GM18519 (cell line): ENCODE measurements at regions not wholly inside any gene's neighbourhood (a gene's known extent, or its start where the extent isn't known, plus 50 kb on each side); places are given as distances from the start of the nearest gene placed in this dataset.
"Not testable (repeated sequence)": the region's sequence is repeated elsewhere in the genome, so short reads cannot be mapped to it uniquely, and the experiment has no call there.

Experiments
- ATAC-seq: cut with Tn5 transposase; IDR thresholded peaks from one replicate; pipeline ENCODE4 v1.9.1; 2021; ENCODE audit warnings: mild to moderate bottlenecking, moderate library complexity; ENCODE audit not compliant: unreplicated experiment, low FRiP score

DNA sequence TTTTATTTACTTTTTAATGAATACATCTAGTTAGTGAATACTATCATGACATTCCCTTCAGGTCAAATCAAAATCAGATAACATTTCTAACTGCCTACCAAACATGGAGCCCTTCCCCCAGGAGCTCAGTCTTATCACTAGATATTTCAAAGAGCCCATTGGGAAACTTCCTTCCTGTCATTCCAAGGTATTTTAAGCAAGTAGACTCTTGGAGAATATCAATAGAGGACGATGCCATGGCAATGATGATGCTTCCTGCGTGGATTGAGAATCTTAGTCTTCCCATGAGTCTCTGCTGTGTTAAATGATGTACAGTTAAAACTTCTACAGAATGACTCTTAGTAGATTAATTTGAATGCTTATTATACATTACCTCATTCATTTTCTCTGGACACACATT is 384.9 kb downstream of the CENPW start:
- no peak for ATAC-seq

DNA sequence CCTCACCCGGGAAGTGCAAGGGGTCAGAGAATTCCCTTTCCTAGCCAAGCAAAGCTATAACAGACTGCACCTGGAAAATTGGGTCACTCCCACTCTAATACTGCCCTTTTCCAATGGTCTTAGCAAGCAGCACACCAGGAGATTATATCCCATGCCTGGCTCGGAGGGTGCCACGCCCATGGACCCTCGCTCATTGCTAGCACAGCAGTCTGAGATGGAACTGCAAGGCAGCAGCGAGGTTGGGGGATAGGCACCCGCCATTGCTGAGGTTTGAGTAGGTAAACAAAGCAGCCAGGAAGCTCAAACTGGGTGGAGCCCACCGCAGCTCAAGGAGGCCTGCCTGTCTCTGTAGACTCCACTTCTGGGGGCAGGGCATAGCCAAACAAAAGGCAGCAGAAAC is 386.5 kb downstream of the CENPW start:
- not testable (repeated sequence) for ATAC-seq

- no peak for ATAC-seq
Measured at GRCh38 chr6:126738146-126738545, 380.3 kb upstream of the RSPO3 start.

DNA sequence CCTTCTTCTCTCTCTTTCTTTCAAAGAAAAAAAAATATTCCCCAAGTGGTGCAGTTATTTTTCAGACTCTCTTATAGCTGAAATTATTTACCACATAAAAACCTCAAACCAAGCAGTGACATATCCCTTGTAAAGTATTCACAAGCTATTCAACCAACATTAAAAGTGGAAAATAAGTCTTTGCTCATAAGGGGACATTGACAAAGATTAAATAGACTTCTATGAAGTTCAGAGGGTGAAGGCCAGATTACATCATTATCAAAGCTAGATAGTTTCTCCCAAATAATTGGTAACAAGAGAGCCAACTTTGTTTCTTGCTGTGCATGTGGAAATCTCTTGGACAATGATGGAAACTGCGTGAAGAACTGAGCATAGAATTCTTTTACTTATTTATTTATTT is 379.8 kb upstream of the RSPO3 start:
- ATAC-seq: no peak

GRCh38 chr6:126743076-126743475 is 375.4 kb upstream of the RSPO3 start:
- ATAC-seq: no peak

- ATAC-seq: no peak
Measured at GRCh38 chr6:126747728-126748540, 370.5 kb upstream of the RSPO3 start.

DNA sequence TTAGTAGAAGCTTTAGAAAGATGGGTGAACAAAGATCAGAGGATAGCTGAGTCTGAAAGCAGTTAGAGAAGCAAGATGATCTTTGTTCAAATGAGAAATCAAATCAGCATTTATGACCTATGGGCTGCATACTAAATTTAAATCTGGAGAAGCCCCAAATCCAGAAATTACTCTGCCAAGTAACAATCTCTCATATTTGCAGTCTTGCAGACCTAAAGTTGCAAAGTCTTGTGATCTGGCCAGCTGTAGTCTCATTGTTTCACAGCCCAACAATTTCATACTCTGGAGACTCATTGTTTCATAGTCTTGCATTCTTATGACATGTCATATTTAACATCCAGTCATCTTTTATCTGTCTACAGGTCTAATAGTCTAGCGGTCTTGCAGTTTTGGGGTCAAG is 364.9 kb upstream of the RSPO3 start:
- ATAC-seq: no peak

- ATAC-seq: no peak
Measured at GRCh38 chr6:126761854-126762253, 356.6 kb upstream of the RSPO3 start.

GRCh38 chr6:126764104-126764503 is 354.4 kb upstream of the RSPO3 start:
- no peak for ATAC-seq

GRCh38 chr6:126764671-126765070 is 353.8 kb upstream of the RSPO3 start:
- no peak for ATAC-seq

DNA sequence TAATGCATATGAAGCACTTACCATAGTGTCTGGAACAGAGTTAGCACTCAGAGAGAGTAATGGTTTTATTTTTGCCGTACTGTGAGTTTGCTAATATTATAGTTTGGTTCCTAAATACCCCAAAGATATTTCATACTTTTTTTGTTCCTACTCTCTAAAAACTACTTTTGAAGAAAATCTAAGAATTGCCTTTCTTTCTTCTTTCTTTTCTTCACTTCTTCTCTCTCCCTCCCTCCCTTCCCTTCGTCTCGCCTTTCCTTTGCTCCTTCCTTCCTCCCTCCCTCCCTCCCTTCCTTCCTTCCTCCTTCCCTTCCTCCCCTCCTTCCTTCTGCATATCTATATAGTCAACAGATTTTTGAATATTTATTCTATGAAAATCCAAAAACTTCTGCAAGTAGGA is 351.7 kb upstream of the RSPO3 start:
- no peak for ATAC-seq

DNA sequence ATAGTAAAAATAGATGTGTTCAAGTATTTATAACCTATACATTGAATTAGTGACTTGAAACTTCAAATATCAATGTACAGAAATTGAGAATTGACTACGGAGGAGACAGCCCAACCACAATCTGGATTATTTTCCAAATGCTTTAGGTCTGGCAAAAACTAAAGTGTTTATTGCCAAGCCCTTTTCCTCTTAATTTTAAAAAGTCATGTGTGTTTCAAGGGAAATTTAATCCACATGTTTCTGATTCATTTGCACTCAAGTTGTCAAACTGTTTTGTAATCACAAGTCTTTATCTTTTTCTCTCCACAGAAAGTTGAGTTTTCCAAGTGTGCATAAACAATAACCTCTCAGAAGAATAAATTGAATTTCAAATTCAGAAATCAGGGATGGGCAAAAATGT is 350.8 kb upstream of the RSPO3 start:
- ATAC-seq: no peak

DNA sequence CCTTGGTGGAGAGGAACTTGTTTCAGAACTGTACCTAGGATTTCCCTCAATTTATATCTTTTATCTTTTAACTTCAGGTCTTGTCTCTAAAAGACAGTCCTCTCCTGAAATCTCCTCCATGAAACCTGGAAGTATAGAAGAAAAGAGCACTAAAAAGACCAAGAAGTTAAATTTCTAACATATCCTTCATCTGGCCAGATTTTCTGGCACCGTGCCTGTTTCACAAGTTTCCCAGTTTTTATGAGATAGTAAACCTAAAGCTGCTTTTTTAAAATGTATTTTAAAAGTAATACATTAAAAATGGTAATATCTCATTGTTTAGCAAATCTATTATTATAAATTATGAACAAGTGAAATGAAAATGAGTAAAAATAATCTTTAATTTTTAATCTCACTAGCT is 348.3 kb upstream of the RSPO3 start:
- ATAC-seq: no peak

DNA sequence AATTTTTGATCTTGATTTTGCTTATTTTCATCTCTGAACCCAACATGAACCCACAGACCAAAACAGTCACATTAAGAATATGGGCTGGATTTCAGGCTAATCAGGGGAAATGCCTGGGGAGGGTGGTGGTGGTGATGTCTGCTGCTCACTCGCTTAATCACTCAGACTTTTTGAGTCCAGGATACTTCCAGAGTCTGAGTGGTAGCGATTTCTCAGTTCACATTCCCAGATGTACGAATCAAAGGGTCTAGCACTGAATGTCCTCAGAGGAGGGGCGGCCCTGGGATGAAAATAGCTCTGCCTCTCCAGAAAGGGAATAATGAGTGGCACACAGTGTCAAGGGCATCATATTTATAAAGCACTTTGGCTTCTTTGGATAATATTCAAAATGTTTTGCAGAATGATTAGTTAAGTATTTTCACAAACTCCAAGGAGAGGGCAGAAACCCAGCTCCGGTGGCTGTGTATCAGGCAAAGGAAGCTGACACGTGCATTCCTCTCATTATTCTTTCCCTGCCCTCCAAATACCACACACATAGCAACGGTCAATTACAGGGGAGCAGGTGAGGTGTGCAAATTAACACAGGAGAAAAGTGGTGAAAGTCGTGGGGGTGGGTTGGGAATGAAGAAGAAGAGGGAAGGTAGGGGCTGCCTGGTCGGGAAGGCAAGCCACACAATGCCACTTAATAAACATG is 345.2 kb upstream of the RSPO3 start:
- ATAC-seq: no peak

DNA sequence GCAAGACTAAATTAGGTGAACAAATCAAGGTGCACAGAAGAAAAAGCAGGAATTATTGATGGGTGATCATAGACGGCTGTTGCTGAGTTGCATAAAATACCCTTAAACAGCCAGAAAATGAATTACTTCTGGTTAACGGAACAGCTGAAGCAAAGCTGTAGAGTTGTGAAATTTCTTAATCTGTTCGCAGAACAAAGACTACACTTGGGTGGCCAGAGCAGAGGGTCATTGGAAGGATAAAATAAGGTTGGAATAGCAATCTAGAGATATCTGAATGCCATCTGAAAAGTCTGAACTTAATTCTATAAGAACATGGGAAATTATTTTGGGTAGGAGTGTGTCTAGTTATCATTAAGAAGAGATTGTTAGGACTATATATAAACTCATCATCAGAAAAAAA is 339.1 kb upstream of the RSPO3 start:
- no peak for ATAC-seq

DNA sequence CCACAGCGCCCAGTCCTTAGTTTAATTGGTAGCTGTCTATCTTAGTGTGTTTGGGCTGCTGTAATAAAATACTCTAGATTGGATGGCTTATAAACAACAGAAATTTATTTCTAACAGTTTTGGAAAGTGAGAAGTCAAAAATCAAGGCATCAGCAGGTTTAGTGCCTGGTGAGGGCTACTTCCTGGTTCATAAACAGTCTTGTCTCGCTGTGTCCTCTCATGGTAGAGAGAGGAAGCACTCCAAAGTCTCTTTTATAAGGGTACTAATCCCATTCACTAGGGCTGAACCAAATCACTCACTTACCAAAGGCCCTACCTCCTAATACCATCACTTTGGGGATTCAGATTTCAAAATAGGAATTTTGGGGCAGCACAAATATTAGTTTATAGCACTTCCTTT is 336.9 kb upstream of the RSPO3 start:
- ATAC-seq: no peak

GRCh38 chr6:126784161-126784790 is 334.2 kb upstream of the RSPO3 start:
- ATAC-seq: no peak

GRCh38 chr6:126786262-126786661 is 332.2 kb upstream of the RSPO3 start:
- ATAC-seq: no peak

DNA sequence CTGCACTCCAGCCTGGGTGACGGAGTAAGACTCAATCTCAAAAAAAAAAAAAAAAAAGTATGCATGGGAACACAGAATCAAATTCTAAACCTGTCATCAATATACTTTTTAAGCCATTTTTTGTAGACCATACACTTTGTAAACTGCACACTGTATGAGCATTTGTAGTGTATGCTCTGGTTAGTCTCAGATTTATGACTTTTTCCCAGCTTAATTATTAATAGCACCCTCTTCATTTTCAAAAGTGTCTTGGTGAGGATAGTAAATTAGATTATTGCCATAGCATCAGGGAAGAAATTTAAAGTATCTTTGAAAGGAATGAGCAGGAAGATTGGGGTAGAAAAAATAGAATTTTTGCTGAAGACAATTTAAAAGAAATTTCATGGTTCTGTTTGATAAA is 330.8 kb upstream of the RSPO3 start:
- no peak for ATAC-seq

DNA sequence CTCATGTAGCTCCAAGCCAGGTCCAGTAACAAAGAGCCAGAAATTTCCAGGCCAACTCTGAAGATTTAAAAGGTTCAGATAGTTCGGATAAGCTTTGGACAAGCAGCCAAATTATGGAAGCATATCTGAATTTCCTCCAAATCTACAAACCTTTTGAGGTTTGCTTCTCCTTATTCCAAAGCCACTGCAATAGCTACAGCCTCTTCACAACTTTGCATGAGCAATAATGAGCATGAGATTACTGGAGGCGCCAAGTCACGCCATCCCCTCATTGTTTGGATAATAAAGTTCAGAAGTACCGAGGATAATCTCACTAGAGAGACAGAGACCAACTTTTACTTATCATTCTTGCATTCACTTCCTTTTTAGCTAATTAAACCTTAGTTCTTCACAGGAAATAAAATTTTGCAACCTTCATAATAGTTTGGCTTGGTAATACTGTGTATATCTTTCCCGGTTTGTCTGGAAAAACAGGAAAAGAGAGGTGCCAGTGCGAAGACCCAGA is 329.6 kb upstream of the RSPO3 start:
- no peak for ATAC-seq

GRCh38 chr6:126792340-126793085 is 326.0 kb upstream of the RSPO3 start:
- no peak for ATAC-seq
